HepG2 (cell line): ENCODE measurements at regions not wholly inside any gene's neighbourhood (a gene's known extent, or its start where the extent isn't known, plus 50 kb on each side); places are given as distances from the start of the nearest gene placed in this dataset.

ENCODE experiments used
- ATAC-seq: fragments of 200-7000 bp; cut with Tn5 transposase; 3 replicates; pipeline ENCODE4 v1.9.1; 2020; ENCODE audit warnings: mild to moderate bottlenecking, moderate library complexity
- BruUV-seq: library from RNA; stranded (reverse); fragments of 400-500 nt; replicated peaks from 2 replicates; lab custom pipeline; 2021; lab: Mats Ljungman, UMichigan
- CTCF ChIA-PET: fragments of 300-600 bp; formaldehyde crosslinking; extraction: SDS; loops from one replicate; lab custom pipeline; 2021; ENCODE audit warnings: low total read pairs, inconsistent platforms, low intra/inter-chr PET ratio; lab: Yijun Ruan, JAX
- POLR2A ChIA-PET: fragments of 350-600 bp; sonication (Branson Sonifier 250); formaldehyde crosslinking; loops from one replicate; lab custom pipeline; 2020; ENCODE audit warnings: antibody characterized with exemption, inconsistent platforms; lab: Yijun Ruan, JAX
- DNase-seq: peaks from one replicate; pipeline ENCODE4 v3.0.0-alpha.2; 2015; ENCODE audit warnings: low spot score
- FAIRE-seq: peaks from 3 replicates; lab custom pipeline; 2011; peaks lifted over from hg19 to GRCh38; lab: Jason Lieb, UNC
- H2AFZ ChIP-seq: one replicate; pipeline ENCODE4 v1.6.1; 2011; ENCODE audit warnings: low read length, inconsistent platforms
- H3K27ac ChIP-seq: fragments of 300-600 bp; 3 replicates; pipeline ENCODE4 v1.8.0; 2011; ENCODE audit warnings: mixed run types, mild to moderate bottlenecking, mixed read lengths, low read length, inconsistent platforms; ENCODE audit not compliant: insufficient read depth; ENCODE audit errors: extremely low read length
- H3K27me3 ChIP-seq, 2 experiments: fragments of 200-600 bp in 1 of 2; 2 replicates in 1 of 2; 3 replicates in 1 of 2; pipeline versions ENCODE4 v1.6.0 to v1.8.0; 2011; ENCODE audit warnings: low read length in 2 of 2, mild to moderate bottlenecking in 2 of 2, moderate library complexity in 2 of 2, inconsistent platforms in 1 of 2; ENCODE audit not compliant: insufficient read depth in 2 of 2, control insufficient read depth in 1 of 2
- H3K36me3 ChIP-seq, 2 experiments: fragments of 200-600 bp in 1 of 2; replicated peaks in 1 of 2; 2 replicates in 1 of 2; 3 replicates in 1 of 2; pipeline versions ENCODE4 v1.5.1 to v1.8.0; 2011; ENCODE audit warnings: low read length in 2 of 2, inconsistent platforms in 1 of 2; ENCODE audit not compliant: insufficient read depth in 2 of 2, control insufficient read depth in 1 of 2
- H3K4me1 ChIP-seq: 2 replicates; pipeline ENCODE4 v1.5.1; 2012; ENCODE audit warnings: low read length, inconsistent platforms; ENCODE audit not compliant: insufficient read depth
- H3K4me2 ChIP-seq: 2 replicates; pipeline ENCODE4 v1.6.0; 2011; ENCODE audit warnings: low read depth, low read length, inconsistent platforms
- H3K4me3 ChIP-seq, 3 experiments: fragments of 200-600 bp in 1 of 3; sonication (generic), shearing (Covaris generic) in 1 of 3; replicated peaks in 1 of 3; 2 replicates each; pipeline ENCODE4 v1.5.1; 2011 to 2016; ENCODE audit warnings: low read length in 3 of 3, inconsistent platforms in 2 of 3, low read depth in 2 of 3, mild to moderate bottlenecking in 2 of 3, control low read depth in 1 of 3, mixed read lengths in 1 of 3; ENCODE audit not compliant: insufficient read depth in 1 of 3
- H3K79me2 ChIP-seq: one replicate; pipeline ENCODE4 v1.6.1; 2011; ENCODE audit warnings: low read length, inconsistent platforms; ENCODE audit not compliant: insufficient read depth
- H3K9ac ChIP-seq: 2 replicates; pipeline ENCODE4 v1.6.0; 2011; ENCODE audit warnings: mild to moderate bottlenecking, low read depth, low read length, inconsistent platforms; ENCODE audit not compliant: insufficient read depth
- H3K9me3 ChIP-seq: 2 replicates; pipeline ENCODE4 v1.5.1; 2012; ENCODE audit warnings: mild to moderate bottlenecking, low read length
- H4K20me1 ChIP-seq: 2 replicates; pipeline ENCODE4 v1.6.0; 2011; ENCODE audit warnings: inconsistent platforms, mild to moderate bottlenecking, low read length, moderate library complexity; ENCODE audit not compliant: insufficient read depth
- MZF1 ChIP-seq: sonication (generic); formaldehyde crosslinking; IDR thresholded peaks from 2 replicates; pipeline ENCODE4 v1.8.1; 2023; ENCODE audit warnings: mild to moderate bottlenecking, missing genetic modification reagents, borderline replicate concordance
- NCOA5 ChIP-seq: sonication (generic); formaldehyde crosslinking; IDR thresholded peaks from 2 replicates; pipeline ENCODE4 v1.4.0; 2020; ENCODE audit warnings: missing genetic modification reagents
- RNF219 ChIP-seq: sonication (generic); formaldehyde crosslinking; IDR thresholded peaks from 2 replicates; pipeline ENCODE4 v1.5.0; 2020; ENCODE audit warnings: mild to moderate bottlenecking, missing genetic modification reagents
- SP140L ChIP-seq: sonication (generic); formaldehyde crosslinking; IDR thresholded peaks from 2 replicates; pipeline ENCODE4 v1.4.0; 2020; ENCODE audit warnings: missing genetic modification reagents, borderline replicate concordance
- ZBTB21 ChIP-seq: sonication (generic); formaldehyde crosslinking; IDR thresholded peaks from 2 replicates; pipeline ENCODE4 v1.4.0; 2020; ENCODE audit warnings: missing genetic modification reagents
- ZBTB46 ChIP-seq: sonication (generic); formaldehyde crosslinking; IDR thresholded peaks from 2 replicates; pipeline ENCODE4 v1.4.0; 2020; ENCODE audit warnings: mild to moderate bottlenecking, missing genetic modification reagents, borderline replicate concordance
- WGBS: methylation state at CpG from one replicate; pipeline ENCODE4 v1.1.6; 2017; ENCODE audit warnings: low lambda C conversion rate; 5-methylcytosine and 5-hydroxymethylcytosine counted together
- in situ Hi-C: cut with HindIII; loops from 2 replicates; pipeline ENCODE4 v1.10.0; 2017; ENCODE audit warnings: low pct_unique_long_range_greater_than_20kb; ENCODE audit not compliant: extremely low pct_ligation_motif_present
- intact Hi-C: fragments of 100-400 bp; cut with micrococcal nuclease; formaldehyde crosslinking; loops from one replicate; pipeline ENCODE4 v1.10.0; 2022; ENCODE audit not compliant: unreplicated experiment
- TF ChIP-seq, protein P1 (sequence below): sonication (generic); formaldehyde crosslinking; IDR thresholded peaks from 2 replicates; pipeline ENCODE4 v1.5.0; 2020; ENCODE audit warnings: missing genetic modification reagents

- TF ChIP-seq MZF1 (CRISPR knock-in tag) (no peak), NCOA5 (CRISPR knock-in tag) (no peak), ZBTB46 (CRISPR knock-in tag) (no peak), ZBTB21 (CRISPR knock-in tag) (no peak), RNF219 (CRISPR knock-in tag) (no peak)
- TF ChIP-seq, protein P1, sequence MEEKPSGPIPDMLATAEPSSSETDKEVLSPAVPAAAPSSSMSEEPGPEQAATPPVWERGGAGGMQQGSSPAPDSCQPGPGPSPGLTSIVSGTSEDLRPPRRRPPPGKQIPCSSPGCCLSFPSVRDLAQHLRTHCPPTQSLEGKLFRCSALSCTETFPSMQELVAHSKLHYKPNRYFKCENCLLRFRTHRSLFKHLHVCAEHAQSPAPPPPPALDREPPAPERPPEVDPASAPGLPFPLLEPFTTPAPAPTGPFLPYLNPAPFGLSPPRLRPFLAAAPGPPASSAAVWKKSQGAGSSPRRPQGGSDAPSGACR (CRISPR knock-in tag): no peak
Observed at GRCh38 chr20:60295214-60295613, 337.0 kb downstream of the CDH26 start (continued).

DNA sequence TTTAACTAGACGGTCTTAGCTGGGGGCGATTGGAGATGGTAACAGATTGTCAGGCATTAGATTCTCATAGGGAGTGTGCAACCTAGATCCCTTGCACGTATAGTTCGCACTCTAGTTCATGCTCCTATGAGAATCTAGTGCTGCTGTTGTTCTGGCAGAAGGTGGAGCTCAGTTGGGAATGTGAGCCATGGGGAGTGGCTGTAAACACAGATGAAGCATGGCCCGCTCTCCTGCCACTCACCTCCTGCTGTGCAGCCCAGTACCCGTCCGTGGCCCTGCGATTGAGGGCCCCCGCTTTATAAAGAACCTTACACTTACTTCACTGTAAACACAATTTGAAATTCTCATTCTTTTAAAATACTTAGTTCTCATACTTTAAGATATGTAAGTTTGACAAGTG lies 339.4 kb downstream of the CDH26 start:
- Histone ChIP-seq H3K9ac (no peak overlapping the region), H3K27me3 (peaks cover 0 to 5% of the 10 kb centered on the region in 2 experiments; a peak in 1 of 5 replicates), H3K27ac (no peak overlapping the region), H3K4me2 (no peak overlapping the region), H3K4me1 (no peaks in the 10 kb centered on the region), H3K79me2 (no peaks in the 10 kb centered on the region), H3K4me3 (no peak overlapping the region), H4K20me1 (no peaks in the 10 kb centered on the region), H3K9me3 (peaks cover 13% of the 10 kb centered on the region; the same call in 1 of the 2 replicates)
- in situ Hi-C loops (no loop called here), intact Hi-C loops (no loop called here)
- BruUV-seq: no TSS peak
- no peak for DNase-seq
- CTCF ChIA-PET: no interaction called here
- no peak for FAIRE-seq
- POLR2A ChIA-PET: no interaction called here
- ATAC-seq: no peak; the same call in 2 of the 3 replicates
- WGBS: 22% methylated on average over 9 of the region's 9 CpGs
- TF ChIP-seq SP140L (CRISPR knock-in tag): no peak
- TF ChIP-seq, all 625 proteins: peak for 0
- Histone ChIP-seq H2AFZ (no peak overlapping the region), H3K36me3 (no peaks in the 10 kb centered on the region)
